ENCODE measurements at regions not wholly inside any gene's neighbourhood (a gene's known extent, or its start where the extent isn't known, plus 50 kb on each side); places are given as distances from the start of the nearest gene placed in this dataset.

GRCh38 chr9:90741036-90741435 lies 60.6 kb upstream of the SYK start:
- no peak for TF ChIP-seq CTCF (IDR thresholded peaks at IDR 0.05)
- TF ChIP-seq POLR2A (IDR thresholded peaks at IDR 0.05) = no peak
